NB4 (cell line): ENCODE measurements at regions not wholly inside any gene's neighbourhood (a gene's known extent, or its start where the extent isn't known, plus 50 kb on each side); places are given as distances from the start of the nearest gene placed in this dataset.

Source experiments
- MYC ChIP-seq: IDR thresholded peaks from 2 replicates; pipeline ENCODE4 v1.6.1; 2011; ENCODE audit warnings: low read depth, low read length
- POLR2A ChIP-seq: IDR thresholded peaks from 2 replicates; pipeline ENCODE4 v1.6.1; 2011; ENCODE audit warnings: mild to moderate bottlenecking; ENCODE audit not compliant: insufficient read length; ENCODE audit errors: extremely low read depth
- TF ChIP-seq, protein P1 (sequence below): IDR thresholded peaks from one replicate; pipeline ENCODE4 v1.5.1; 2012; ENCODE audit warnings: low read depth, low read length
- TF ChIP-seq, protein P2 (sequence below): IDR thresholded peaks from 2 replicates; pipeline ENCODE4 v1.6.1; 2011; ENCODE audit warnings: low read depth, low read length

DNA sequence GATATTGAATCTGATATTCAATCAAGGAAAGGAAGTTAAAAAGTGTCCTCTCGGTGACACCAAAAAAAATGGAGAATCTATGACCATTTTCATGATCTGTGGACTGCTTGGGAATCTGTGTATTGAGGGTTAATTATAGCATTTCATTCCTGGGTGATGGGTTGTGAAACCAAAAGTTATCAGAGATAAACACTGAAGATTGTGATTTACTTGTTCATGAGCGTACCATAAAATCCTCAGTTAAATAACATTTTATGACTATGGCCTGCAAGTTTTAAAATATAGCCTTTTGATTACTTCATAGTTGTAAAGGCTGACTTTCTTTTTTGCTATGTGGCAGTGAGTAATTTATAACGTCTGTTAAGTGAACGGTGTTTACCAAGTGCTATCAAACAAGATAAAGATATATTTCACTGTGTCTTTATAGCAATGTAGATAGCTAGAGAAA is 267.9 kb upstream of the SEMA6A start:
- no peak for TF ChIP-seq POLR2A
- TF ChIP-seq, protein P1, sequence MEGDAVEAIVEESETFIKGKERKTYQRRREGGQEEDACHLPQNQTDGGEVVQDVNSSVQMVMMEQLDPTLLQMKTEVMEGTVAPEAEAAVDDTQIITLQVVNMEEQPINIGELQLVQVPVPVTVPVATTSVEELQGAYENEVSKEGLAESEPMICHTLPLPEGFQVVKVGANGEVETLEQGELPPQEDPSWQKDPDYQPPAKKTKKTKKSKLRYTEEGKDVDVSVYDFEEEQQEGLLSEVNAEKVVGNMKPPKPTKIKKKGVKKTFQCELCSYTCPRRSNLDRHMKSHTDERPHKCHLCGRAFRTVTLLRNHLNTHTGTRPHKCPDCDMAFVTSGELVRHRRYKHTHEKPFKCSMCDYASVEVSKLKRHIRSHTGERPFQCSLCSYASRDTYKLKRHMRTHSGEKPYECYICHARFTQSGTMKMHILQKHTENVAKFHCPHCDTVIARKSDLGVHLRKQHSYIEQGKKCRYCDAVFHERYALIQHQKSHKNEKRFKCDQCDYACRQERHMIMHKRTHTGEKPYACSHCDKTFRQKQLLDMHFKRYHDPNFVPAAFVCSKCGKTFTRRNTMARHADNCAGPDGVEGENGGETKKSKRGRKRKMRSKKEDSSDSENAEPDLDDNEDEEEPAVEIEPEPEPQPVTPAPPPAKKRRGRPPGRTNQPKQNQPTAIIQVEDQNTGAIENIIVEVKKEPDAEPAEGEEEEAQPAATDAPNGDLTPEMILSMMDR: no peak
- no peak for TF ChIP-seq MYC
- TF ChIP-seq, protein P2, sequence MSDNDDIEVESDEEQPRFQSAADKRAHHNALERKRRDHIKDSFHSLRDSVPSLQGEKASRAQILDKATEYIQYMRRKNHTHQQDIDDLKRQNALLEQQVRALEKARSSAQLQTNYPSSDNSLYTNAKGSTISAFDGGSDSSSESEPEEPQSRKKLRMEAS: no peak
